Mesothelial cell of epicardium (in vitro differentiated cells): ENCODE measurements at regions not wholly inside any gene's neighbourhood (a gene's known extent, or its start where the extent isn't known, plus 50 kb on each side); places are given as distances from the start of the nearest gene placed in this dataset.

ENCODE experiments used
- DNase-seq, 2 experiments: peaks; one replicate each; pipeline ENCODE4 v3.0.0; 2021; ENCODE audit warnings: low spot score in 2 of 2; ENCODE audit not compliant: unreplicated experiment in 2 of 2
- H3K27ac Mint-ChIP-seq: 2 replicates; pipeline ENCODE4 v1.8.0; 2021; ENCODE audit warnings: mixed read lengths
- H3K27me3 Mint-ChIP-seq: 2 replicates; pipeline ENCODE4 v1.8.0; 2021; ENCODE audit warnings: low read depth, mixed read lengths
- H3K36me3 Mint-ChIP-seq: 2 replicates; pipeline ENCODE4 v1.8.0; 2021; ENCODE audit warnings: mixed read lengths
- H3K4me1 Mint-ChIP-seq: 2 replicates; pipeline ENCODE4 v1.8.0; 2021; ENCODE audit warnings: mixed read lengths
- H3K4me3 Mint-ChIP-seq: 2 replicates; pipeline ENCODE4 v1.8.0; 2021; ENCODE audit warnings: mild to moderate bottlenecking, moderate library complexity, mixed read lengths
- H3K9me3 Mint-ChIP-seq: 2 replicates; pipeline ENCODE4 v1.8.0; 2021; ENCODE audit warnings: mixed read lengths
- CTCF ChIP-seq: fragments of 200-600 bp; sonication (generic); IDR thresholded peaks from one replicate; pipeline ENCODE4 v1.5.0; 2021; ENCODE audit warnings: antibody characterized with exemption; ENCODE audit not compliant: unreplicated experiment

- Mint-ChIP-seq H3K4me1 (peaks cover 12% of the 10 kb centered on the region), H3K27me3 (no peaks in the 10 kb centered on the region), H3K27ac (no peak overlapping the region), H3K4me3 (no peak overlapping the region), H3K36me3 (no peaks in the 10 kb centered on the region), H3K9me3 (peaks cover 5% of the 10 kb centered on the region)
- TF ChIP-seq CTCF: no peak
- DNase-seq: no peak
These were observed 126.4 kb downstream of the MAIP1 start for GRCh38 chr2:200081811-200082210.

- H3K36me3 Mint-ChIP-seq: no peaks in the 10 kb centered on the region
- peaks cover 8% of the 10 kb centered on the region for H3K4me1 Mint-ChIP-seq
- no peak overlapping the region for H3K4me3 Mint-ChIP-seq
These were observed 128.7 kb downstream of the MAIP1 start for GRCh38 chr2:200084036-200084435.

GRCh38 chr2:200086911-200087310, 131.5 kb downstream of the MAIP1 start:
- peaks cover 5% of the 10 kb centered on the region for H3K9me3 Mint-ChIP-seq
- no peaks in the 10 kb centered on the region for H3K36me3 Mint-ChIP-seq
- no peak for TF ChIP-seq CTCF
- DNase-seq: no peak
- peaks cover 10% of the 10 kb centered on the region for H3K4me1 Mint-ChIP-seq
- no peaks in the 10 kb centered on the region for H3K27me3 Mint-ChIP-seq
- no peak overlapping the region for H3K27ac Mint-ChIP-seq
- no peak overlapping the region for H3K4me3 Mint-ChIP-seq

More at GRCh38 chr2:200084036-200084435, 128.7 kb downstream of the MAIP1 start:
- TF ChIP-seq CTCF: no peak
- Mint-ChIP-seq H3K27me3 (no peaks in the 10 kb centered on the region), H3K9me3 (peaks cover 5% of the 10 kb centered on the region), H3K27ac (no peak overlapping the region)
- DNase-seq: no peak

GRCh38 chr2:200087451-200087850, 132.1 kb downstream of the MAIP1 start:
- H3K4me3 Mint-ChIP-seq: no peak overlapping the region
- peaks cover 10% of the 10 kb centered on the region for H3K4me1 Mint-ChIP-seq
- H3K9me3 Mint-ChIP-seq: peaks cover 5% of the 10 kb centered on the region
- no peaks in the 10 kb centered on the region for H3K36me3 Mint-ChIP-seq
- no peak overlapping the region for H3K27ac Mint-ChIP-seq
- no peaks in the 10 kb centered on the region for H3K27me3 Mint-ChIP-seq
- no peak for DNase-seq
- no peak for TF ChIP-seq CTCF

- peaks cover 5% of the 10 kb centered on the region for H3K9me3 Mint-ChIP-seq
- H3K27me3 Mint-ChIP-seq: no peaks in the 10 kb centered on the region
- no peak for TF ChIP-seq CTCF
- no peaks in the 10 kb centered on the region for H3K36me3 Mint-ChIP-seq
- no peak overlapping the region for H3K27ac Mint-ChIP-seq
- H3K4me1 Mint-ChIP-seq: peaks cover 10% of the 10 kb centered on the region
- no peak overlapping the region for H3K4me3 Mint-ChIP-seq
- no peak for DNase-seq
These were observed 133.8 kb downstream of the MAIP1 start for GRCh38 chr2:200089040-200089755.

GRCh38 chr2:200089756-200090109, 134.4 kb downstream of the MAIP1 start:
- Mint-ChIP-seq H3K4me1 (peaks cover 10% of the 10 kb centered on the region), H3K27me3 (no peaks in the 10 kb centered on the region), H3K36me3 (no peaks in the 10 kb centered on the region), H3K4me3 (no peak overlapping the region), H3K9me3 (peaks cover 5% of the 10 kb centered on the region), H3K27ac (no peak overlapping the region)
- DNase-seq: no peak
- TF ChIP-seq CTCF: no peak
